Femur (tissue), 1 donor: ENCODE measurements at regions not wholly inside any gene's neighbourhood (a gene's known extent, or its start where the extent isn't known, plus 50 kb on each side); places are given as distances from the start of the nearest gene placed in this dataset.
"Not testable (repeated sequence)": the region's sequence is repeated elsewhere in the genome, so short reads cannot be mapped to it uniquely, and the experiment has no call there.

Experiments used
- DNase-seq: peaks from one replicate; pipeline ENCODE4 v3.0.0-alpha.2; 2017

DNA sequence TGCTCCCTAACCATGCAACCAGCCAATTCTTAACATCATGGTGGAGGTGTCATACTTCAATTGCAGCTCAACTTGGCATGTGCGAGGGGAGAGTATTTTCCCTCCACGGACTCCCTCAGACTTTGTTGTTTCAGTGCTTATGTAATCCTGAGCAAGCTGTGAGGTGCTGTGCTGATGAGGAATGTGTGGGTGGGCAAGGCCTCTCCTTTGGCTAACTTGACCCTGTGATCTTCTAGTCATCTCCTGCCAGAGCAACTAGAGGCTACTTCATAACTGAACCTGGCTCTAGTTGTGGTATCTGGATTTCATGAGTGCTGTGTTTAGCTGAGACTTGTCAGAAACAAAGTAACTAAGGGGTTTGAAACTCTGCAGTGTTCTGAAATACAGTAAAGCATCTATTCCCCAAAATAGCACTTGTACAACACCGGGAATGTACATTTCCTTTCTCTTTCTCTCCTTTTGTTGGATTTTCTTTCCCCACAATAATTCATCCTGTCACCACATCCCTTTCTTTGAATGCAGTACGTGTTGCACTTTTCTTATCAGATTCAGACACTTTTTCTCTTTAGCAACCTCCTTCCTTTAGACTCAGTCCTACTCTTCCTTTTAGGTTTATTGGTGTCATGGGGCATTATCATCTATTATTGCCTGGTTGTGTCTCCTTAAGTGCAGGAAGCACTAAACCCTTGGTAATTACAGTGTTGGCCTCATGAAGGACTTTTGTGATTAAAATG, 415.2 kb upstream of the NR3C2 start:
- peak; percentile 22 for DNase-seq

DNA sequence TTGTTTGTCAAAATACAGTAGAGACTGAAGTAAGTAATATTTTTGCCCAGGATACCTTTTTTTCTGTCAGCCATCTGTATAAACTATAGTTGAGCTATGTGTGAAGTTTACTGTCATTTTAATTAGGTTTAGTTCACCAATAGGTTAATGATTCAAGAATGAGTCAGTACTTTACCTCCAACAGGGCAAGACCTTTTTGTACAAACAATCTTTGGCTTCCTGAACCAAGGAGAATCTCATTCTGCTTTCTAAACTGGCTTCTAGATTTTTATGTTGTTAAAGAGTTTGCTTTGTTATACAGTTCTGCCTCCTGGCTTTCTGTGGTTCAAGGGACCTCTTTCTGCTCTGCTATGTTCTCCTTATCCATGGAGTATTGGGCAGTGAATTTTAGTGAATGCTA, 412.0 kb upstream of the NR3C2 start:
- no peak for DNase-seq

DNA sequence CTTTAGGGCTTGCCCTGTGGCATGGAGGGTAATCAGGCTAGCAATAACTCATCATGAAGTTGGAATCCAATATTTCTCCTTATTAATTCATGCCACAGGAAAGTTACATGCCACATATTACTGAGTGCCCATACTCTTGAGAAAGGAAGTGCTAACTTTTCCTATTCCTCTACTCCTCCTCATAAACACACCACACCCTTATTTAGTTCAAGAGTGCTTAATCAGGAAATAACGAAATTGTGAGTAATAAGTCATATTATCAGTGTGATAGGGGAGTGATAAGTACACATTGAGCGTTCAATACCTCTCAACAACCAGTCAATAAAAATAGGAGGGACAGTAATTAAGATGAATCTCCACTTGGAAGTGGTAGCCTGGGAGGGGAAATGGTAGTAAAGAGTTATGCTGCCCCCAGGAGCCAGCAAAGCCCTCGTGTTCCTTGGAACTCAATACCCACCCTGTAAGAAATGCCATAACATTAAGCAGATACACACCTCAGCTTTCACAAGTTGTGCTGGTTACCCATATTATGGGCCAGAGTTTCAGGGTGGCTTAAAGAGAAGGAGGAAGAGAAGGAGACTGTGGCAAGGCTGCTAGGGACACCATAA, 410.0 kb upstream of the NR3C2 start:
- DNase-seq: no peak

DNA sequence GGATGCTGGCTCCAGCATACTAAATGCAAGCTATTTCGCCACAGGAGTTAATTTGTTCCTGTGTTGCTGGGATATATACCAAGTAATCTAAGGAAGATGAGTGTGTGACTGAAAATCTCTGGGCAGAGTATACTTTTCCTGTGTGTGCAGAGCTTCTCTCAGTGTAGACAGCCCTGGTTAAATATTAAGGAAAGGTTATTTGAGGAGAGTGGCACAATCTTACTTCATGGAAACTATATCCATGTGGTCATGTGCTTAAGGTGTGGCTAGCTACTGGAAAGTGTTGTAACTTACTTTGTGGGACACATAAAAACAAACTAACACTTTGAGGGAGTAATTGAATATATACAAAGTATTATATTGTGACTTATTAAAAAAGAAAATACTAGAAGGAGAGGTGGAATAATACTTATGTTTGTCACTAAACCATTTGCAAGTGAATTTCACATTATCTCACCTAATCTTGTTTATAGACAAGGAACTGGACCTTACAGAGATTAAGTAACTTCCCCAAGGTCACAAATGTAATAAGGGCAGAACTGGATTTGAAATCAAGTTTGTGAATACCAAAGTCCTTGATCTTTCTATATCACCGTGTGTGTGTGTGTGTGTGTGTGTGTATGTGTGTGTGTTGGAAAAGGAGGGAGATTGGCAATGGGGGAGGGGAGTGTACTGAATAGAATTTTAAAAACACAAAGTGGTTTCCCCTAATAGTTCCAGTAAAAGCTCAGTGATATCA, 408.2 kb upstream of the NR3C2 start:
- DNase-seq: no peak

DNA sequence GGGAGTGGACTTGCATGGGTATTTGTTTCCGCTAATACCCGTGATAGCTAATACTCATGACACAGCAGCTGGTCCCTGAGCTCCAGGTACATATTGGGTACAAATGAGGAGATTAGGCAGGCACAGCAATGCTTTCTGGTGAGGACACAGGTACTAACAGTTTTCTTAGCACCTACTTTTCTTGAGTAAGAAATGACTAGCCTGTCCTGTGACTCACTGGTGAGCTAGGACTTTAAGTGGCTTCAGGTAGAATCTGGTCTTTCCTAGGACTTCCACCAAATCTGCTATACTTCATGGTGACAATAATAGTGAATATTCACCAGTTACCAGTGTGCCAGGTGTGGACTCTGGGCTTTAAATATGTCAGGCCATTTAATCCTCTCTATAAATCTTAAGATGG, 407.4 kb upstream of the NR3C2 start:
- DNase-seq: no peak

DNA sequence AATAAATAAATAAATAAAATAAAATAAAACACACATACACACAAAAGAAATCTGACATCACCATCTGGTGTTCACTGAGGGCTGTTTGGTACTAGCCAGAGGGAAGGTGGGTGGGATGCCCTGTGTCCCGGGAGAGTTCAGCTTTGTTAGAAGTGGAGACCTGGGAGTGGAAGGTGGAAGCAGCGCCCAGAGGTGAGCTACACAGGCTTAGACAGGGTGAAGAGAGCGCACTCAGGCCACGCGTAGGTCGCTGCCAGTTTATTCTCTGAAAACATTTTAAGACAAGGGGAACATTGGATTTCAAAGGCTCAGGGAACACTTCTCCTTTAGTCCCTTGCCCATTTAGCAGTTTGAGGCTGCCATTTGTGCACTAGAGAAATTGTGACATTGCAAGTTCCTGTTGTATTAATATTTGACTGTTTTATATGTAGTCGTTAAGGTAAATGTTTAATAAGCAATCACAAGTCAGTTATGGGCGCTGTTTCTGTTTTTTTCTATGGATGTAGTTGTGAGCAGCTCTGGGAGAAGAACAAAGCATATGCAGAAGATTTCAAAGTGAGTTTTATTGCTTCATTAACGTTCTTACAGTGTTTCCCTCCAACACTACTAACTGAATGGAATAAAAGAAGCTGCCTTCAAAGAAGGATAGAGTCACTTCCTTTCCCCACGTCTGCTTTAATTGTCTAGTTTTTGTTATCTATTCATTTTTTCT, 405.5 kb upstream of the NR3C2 start:
- DNase-seq: no peak

DNA sequence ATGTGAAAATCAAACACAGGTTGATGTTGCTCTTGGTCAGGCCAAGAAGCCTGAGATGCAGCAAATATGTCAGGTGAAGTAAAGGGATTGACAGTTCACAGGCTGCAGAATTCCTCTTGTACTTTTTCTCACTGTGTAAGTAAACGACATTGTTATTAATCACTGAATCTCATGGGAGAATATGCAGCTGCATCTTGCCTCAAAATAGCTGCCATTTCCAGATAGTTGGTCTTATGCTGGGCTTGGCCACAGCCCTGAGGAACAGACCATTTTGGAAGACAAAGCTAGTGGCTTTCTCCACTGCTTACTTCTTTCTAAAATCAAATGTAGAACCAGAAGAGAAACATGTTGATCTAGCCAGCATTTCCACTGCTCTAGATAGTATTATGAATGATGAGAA, 403.4 kb upstream of the NR3C2 start:
- no peak for DNase-seq

DNA sequence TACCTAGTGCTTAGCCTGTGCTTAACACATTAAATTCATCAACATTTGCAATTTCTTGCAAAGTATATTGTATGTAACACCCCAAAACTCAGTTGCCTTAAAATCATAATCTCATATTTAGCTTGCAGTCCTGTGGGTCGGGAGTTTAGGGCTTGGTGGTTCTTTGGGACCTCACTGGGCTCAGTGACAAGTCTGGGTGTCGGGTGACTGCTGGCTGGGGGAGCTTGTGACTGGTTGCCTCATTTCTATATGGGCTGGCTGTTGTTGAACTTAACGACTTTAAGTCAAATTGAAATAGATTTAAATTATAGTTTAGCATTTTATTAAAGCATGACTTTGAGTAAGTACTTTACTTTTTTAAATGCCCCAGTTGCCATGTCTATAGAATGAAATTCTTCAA, 401.4 kb upstream of the NR3C2 start:
- no peak for DNase-seq

DNA sequence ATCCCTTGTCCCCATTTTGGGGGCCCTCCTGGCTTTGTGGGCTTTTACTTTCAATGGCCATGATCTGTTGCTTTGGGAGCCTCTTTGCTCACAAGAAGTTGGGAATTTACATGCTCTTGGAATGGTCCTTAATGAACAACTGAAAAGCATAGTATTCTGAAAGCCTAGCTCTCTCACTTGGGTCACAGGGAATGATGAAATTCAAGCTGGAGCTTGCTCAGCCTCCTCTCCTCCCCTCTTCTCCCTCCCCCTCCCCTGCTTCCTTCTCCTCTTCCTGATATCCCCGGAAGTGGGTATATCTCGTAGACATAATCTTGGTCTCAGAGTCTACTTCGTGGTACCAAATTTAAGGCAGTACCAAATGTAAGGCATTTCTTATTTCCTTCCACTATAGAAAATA, 400.6 kb upstream of the NR3C2 start:
- no peak for DNase-seq

DNA sequence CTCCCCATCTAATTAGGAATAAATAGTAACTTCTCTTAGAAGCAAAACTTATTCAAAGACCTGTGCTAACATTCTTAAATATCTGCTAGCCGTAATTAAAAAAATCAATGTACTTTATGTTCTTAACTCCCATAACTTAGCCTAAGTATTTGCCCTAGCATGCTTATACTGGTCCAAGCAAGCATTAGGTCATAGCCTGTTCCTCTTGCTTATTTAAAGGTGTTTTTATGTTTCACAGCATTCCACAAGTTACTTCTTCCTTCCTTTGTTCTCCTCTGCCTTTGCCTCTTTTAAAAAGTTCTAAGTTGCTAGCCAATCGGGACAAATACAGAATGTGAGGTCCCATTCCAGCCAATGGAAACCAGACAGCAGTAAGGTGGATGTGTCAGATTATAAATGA, 395.4 kb upstream of the NR3C2 start:
- not testable (repeated sequence) for DNase-seq

DNA sequence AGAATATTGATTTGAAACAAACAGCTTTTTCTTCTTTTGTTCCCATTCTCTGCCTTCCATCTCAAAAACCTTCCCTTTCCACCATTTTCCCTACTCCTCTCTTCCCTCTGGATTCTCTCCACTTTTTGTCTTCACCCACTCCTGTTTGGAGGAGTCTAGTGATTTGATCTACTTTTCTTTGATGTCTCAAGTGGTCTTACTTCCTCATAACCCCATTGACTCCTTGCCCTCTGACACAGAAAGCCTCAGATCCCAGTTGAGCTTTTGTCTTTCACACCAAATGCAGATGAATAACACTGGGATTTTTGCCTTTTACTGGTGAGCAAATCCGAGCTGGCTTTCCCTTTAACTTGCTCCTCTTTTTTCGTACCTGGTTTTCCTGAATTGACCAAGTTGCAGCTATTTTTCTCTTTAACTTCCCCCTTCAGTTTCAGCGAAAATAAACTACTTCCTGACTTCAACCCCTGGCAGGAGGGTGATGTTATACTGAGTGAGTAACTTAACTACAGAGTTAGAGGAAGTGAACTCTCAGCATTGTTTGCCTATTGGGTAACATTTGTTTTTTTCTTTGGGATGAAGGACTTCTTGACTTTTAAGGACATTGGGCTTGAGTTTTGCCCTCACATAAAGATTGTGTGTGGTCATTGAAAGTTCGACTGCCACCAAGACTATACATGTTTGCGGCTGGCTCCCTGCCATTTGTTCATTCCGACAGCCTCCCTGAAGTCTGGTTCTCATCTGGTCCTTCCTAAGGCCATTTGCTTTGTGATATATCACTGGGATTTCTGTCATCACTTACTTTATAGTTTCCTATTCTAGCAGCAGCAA, 392.8 kb upstream of the NR3C2 start:
- DNase-seq: no peak

DNA sequence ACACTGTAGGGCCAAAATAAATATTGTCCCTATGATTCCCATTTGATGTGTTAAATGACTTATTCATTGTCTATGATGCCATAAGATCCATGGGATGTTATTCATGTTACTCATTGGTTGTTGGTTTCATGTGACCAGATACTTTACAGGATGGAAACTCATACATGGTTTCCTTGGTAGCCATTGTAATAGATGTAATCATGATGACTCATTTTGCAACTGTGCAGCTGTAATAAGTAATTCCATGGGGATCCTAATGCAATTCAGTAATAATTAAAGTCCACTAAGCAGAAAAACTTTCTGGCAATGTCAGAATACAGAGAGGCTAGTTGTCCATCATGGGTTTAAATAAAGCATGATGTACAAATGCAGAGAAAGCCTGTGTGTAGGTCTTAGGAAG, 389.7 kb upstream of the NR3C2 start:
- DNase-seq: no peak

DNA sequence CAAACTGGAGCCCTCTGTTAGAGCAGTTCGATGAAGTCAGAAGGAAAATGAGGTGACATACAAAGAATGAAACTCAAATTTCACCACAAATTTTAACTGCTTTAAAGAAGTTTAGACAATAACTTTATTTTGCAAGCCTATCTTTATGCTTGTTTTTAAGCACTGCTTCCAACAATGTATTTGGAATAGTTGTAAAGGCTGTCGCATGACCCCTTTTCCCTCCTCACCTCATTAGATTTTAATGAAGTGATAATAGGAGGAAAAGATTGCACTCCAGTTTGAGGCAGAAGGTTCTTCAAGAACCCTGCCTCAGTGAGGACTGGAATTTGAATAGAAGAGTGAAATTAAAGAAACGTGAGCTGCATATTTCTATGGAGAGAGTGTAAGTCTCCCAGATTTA, 386.1 kb upstream of the NR3C2 start:
- no peak for DNase-seq

DNA sequence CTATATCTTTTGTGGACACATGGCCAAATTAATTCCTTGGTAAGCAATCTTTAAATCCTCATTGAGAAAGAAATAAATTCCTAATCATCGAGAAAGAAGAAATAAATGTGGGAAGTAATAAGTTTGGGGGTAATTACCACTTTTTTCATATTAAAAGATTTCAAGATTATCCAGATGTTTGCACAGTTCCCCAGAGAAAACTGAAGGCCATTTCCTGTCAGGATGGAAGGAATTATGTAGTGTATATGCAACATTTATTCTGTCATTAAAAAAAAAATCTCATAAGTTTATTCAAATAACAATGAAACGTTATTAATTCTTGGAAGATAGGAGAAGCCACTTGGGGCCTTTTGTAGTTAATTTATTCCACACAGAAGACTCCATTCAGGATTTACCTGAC, 385.6 kb upstream of the NR3C2 start:
- DNase-seq: no peak

DNA sequence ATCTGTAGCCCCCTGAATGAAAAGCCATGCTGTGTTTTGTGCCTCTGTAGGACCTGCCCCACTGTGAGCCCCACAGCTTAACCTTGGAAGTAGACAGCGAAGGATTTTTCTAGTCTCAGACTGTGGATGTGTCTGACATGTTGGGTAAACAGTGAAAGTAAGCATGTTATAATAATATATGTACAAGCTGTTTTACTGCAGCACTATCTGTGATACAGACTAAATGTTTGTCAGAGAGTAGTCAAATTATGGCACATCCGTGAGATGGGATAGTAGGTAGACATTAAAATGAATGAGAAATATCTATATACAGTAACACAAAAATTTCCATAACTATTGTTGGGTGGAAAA, 381.2 kb upstream of the NR3C2 start:
- no peak for DNase-seq

DNA sequence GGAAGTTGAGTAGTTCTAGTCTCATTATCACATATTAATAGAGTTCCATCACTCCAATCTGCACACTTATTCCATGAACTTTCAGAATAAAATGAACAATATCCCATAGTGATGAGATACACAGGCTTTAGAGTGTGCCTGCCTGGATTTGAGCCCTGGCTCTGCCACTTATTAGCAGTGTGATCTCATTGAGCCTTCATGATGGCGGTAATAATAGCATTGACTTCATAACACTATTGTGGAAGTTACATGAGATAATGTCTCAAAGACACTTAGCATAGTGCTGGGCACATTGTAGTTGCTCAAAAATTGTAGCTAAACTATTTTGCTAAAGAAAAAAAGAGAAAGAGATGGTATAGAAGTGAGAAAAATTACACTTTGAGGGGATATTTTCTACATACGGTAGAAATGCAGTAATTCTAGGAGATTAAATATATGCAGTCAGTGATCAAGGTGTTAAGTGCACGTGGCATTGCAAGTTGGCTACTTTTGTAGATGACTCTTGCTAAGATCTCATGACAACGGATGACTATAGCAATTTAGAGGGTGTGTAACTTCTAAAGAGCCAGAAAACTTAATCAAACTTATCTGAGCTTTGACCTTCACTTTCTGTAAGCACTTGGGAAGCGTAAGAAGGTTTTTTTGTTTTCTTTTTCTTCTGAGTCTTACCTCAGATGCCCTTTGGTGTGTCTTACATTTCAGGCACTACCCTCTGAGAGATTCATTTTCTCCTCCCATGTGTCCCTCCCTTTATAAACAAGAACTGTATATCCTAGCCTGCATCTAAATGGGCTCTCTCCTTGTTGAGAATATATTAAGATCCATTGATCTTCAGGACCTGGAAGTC, 380.6 kb upstream of the NR3C2 start:
- DNase-seq: no peak

DNA sequence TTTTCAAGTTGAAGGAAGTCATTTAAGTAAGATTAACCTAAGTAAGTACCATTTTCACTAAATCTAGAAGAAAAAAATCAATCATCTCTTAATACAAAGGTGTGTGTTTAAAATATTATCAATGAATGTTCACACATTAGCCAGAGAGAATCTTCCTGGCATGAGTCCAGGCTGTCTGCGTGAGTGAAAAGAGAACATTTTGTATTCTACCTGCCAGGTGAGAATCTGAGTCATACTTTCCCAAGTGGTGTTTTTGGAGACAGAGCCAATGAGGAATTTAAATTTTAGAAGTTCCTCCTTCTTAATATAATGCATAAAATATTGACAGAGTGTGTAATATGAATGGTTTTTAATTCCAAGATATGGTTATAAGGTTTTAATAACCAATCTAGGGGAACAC, 371.8 kb upstream of the NR3C2 start:
- no peak for DNase-seq

DNA sequence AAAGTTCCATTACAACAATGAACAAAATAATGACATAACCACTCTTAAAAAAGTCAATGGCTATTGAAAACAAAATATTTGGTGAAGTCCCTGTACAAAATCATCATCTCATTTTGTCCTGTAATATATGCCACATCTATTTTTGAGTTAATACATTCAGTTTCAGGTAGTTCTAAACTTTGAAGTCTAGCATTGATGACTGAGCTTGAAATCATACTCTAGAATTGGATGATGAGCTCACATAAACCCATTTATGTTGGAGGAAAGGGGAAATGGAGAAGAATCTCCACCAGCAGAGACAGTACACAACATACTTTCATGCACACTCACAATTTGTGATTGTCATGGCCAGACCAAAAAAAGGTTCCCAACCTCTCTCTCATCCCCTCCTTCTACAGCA, 371.1 kb upstream of the NR3C2 start:
- no peak for DNase-seq

DNA sequence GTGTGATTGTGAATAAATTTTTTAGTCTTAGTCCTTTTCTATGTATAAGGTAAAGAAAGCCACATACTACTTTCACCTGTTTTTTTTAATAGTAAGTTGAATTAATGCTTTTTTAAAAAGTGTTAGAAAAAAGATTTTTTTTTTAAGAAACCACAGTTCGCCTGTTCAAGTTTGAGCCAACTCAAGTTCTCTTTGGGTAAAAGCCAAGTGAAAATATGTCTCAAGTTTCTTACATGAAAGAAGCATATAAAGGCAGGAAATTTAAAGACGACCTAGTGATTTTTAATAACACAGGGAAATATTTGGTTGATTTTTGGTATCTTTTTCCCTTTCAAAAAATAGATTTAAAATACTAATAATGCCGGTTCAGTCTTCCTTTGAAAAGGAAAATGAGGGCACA, 369.9 kb upstream of the NR3C2 start:
- no peak for DNase-seq

DNA sequence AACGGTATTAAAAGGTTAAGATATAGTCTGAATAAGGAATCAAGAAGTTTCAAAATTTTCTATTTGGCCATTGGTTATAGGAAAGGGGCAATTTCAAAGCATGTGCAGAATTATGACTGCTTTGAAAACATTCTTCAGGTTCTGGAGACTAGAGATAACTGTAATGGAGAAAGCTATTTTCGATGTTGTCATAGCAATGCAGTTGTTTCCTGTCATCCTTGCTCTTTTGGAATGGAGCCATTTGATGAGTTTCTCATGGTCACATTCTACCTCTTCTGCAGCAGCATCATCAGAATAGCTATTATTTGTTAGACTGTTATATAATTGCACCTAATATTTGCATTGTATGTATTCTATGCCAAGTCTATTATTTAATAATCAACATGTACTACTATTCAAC, 368.2 kb upstream of the NR3C2 start:
- DNase-seq: no peak

DNA sequence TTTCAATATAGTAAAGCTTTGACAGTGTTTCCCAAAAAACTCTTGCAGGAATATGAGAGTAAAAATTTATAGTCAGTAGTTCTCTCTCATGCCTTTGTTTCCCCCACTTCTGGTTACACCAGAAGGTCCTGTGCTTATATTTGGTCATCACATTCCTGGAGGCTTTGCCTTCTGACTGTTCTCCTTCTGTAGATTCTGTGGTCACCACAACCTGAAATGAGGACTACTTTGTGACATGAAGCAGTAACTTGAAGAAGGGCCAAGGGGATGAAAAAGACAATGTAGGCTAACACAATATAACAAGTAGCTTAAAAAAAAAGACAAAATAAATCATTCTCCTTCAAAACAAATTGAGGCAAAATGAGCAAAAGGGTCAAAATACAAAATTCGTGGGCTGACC, 366.2 kb upstream of the NR3C2 start:
- no peak for DNase-seq

DNA sequence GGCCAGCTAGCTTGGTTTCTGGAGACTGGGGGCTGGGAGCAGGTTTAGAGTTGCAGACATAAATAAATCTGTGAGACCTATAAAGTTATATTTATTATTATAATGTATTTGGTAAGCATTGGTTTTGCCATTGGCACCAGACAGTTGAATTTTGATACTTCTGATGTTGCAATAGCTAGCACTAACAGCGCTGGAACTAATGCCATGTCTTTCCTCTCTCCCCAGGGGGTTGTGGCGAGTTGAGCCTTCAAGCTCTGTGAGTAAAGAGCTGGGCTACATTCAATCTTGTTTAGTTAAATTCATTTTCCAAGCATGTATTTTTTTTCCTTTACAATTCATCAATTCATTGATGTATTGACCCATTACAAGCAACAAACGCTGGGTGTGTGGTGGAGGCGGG, 358.7 kb upstream of the NR3C2 start:
- no peak for DNase-seq
